ENCODE measurements at regions not wholly inside any gene's neighbourhood (a gene's known extent, or its start where the extent isn't known, plus 50 kb on each side); places are given as distances from the start of the nearest gene placed in this dataset.
"Not testable (repeated sequence)": the region's sequence is repeated elsewhere in the genome, so short reads cannot be mapped to it uniquely, and the experiment has no call there.

GRCh38 chr13:104949840-104950740 is 1585.4 kb downstream of the EFNB2 start:
- no peaks in the 10 kb centered on the region for H3K4me1 Mint-ChIP-seq
- H3K4me3 Mint-ChIP-seq: no peak overlapping the region
- ATAC-seq (replicated peaks; ENCODE audit: extremely low read depth, poor library complexity, severe bottlenecking) (no peak), DNase-seq (ENCODE audit: low spot score in 2 of 2) (no peak)
- H3K36me3 Mint-ChIP-seq (ENCODE audit: insufficient read depth): no peaks in the 10 kb centered on the region
- no peak overlapping the region for H3K27ac Mint-ChIP-seq (ENCODE audit: low read depth)
- H3K9me3 Mint-ChIP-seq: peaks cover 5% of the 10 kb centered on the region
- H3K27me3 Mint-ChIP-seq: no peaks in the 10 kb centered on the region

DNA sequence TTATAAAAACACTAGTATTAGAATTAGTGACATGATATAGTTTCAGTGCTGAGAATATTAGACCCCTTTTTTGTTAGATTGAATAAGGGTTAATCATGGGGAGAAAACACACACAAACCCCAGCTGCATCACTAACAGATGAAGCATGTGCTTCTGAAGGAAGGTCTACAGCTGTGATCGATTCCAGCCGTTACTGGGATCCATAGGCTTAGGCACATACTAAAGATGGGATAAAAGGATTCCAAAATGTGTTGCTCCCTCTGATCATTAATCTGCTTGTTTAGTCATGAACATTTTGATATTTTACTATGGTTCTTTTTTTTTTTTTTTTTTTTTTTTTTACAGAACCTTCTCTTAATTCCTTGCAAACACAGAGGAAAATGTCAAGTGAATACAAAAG is 1591.3 kb downstream of the EFNB2 start:
- Mint-ChIP-seq H3K4me1 (no peaks in the 10 kb centered on the region), H3K27me3 (no peaks in the 10 kb centered on the region), H3K27ac (ENCODE audit: low read depth) (no peak overlapping the region), H3K9me3 (no peaks in the 10 kb centered on the region), H3K4me3 (no peak overlapping the region), H3K36me3 (ENCODE audit: insufficient read depth) (no peaks in the 10 kb centered on the region)
- no peak for DNase-seq (ENCODE audit: low spot score in 2 of 2)
- ATAC-seq (replicated peaks; ENCODE audit: extremely low read depth, poor library complexity, severe bottlenecking): no peak

- H3K9me3 Mint-ChIP-seq: no peaks in the 10 kb centered on the region
- H3K4me3 Mint-ChIP-seq: no peak overlapping the region
- H3K4me1 Mint-ChIP-seq: no peaks in the 10 kb centered on the region
- no peaks in the 10 kb centered on the region for H3K27me3 Mint-ChIP-seq
- H3K36me3 Mint-ChIP-seq (ENCODE audit: insufficient read depth): no peaks in the 10 kb centered on the region
- DNase-seq (ENCODE audit: low spot score in 2 of 2) (no peak), ATAC-seq (replicated peaks; ENCODE audit: extremely low read depth, poor library complexity, severe bottlenecking) (no peak)
- H3K27ac Mint-ChIP-seq (ENCODE audit: low read depth): no peak overlapping the region
Observed at GRCh38 chr13:104943331-104943730, 1592.1 kb downstream of the EFNB2 start.

DNA sequence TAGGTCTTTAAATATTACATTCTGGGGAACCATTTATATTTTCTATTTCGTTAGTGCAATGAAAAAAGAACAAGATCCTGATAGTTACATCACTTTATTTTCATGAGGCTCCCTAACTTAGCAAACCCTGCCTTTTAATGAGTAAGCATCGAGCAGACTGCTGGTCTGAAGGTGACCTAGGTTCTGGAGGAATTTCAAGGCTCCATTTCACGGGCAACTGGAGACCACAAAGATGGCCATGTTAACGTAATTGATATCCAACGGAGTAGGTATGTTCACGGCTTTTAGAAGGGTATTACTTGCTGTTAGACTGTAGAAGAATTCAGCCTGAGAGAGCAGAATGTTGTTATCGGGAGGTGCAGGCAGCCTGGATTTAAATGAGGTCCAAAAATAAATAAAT is 1597.6 kb downstream of the EFNB2 start:
- DNase-seq (ENCODE audit: low spot score in 2 of 2): no peak
- H3K27ac Mint-ChIP-seq (ENCODE audit: low read depth): no peak overlapping the region
- no peaks in the 10 kb centered on the region for H3K27me3 Mint-ChIP-seq
- H3K4me1 Mint-ChIP-seq: no peaks in the 10 kb centered on the region
- no peak for ATAC-seq (replicated peaks; ENCODE audit: extremely low read depth, poor library complexity, severe bottlenecking)
- H3K9me3 Mint-ChIP-seq: no peaks in the 10 kb centered on the region
- no peaks in the 10 kb centered on the region for H3K36me3 Mint-ChIP-seq (ENCODE audit: insufficient read depth)
- no peak overlapping the region for H3K4me3 Mint-ChIP-seq

DNA sequence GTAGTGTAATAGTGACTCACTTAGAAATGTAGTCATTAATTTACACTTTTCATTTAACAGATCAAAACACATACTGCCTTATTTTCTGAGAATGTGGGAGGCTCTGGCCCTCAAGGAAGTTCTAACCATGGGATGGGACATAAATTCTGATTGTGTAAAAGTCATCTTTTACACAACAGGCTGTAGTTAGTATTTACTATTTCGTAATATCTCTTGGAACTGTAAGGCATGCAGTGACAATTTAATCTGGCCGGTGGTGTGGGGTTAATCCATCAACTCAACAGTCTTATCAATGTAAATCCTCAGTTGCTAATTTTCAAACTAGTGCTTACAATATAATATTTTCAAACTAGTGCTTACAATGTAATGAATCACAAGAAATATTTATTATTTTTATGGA is 1599.2 kb downstream of the EFNB2 start:
- H3K27me3 Mint-ChIP-seq: no peaks in the 10 kb centered on the region
- H3K36me3 Mint-ChIP-seq (ENCODE audit: insufficient read depth): no peaks in the 10 kb centered on the region
- no peak overlapping the region for H3K27ac Mint-ChIP-seq (ENCODE audit: low read depth)
- no peak overlapping the region for H3K4me3 Mint-ChIP-seq
- no peak for DNase-seq (ENCODE audit: low spot score in 2 of 2)
- ATAC-seq (replicated peaks; ENCODE audit: extremely low read depth, poor library complexity, severe bottlenecking): no peak
- no peaks in the 10 kb centered on the region for H3K4me1 Mint-ChIP-seq
- no peaks in the 10 kb centered on the region for H3K9me3 Mint-ChIP-seq

DNA sequence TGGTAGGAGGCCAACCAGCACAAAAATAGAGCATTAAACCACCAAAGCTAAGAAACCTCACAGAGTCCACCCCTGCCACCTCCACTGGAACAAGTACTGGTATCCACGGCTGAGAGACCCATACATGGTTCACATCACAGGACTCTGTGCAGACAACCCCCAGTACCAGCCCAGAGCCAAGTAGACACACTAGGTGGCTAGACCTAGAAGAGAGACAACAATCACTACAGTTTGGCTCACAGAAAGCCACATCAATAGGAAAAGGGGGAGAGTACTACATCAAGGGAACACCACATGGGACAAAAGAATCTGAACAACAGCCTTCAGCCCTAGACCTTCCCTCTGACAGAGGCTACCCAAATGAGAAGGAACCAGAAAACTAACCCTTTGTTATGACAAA is 1614.9 kb downstream of the EFNB2 start:
- not testable (repeated sequence) for H3K36me3 Mint-ChIP-seq (ENCODE audit: insufficient read depth); ATAC-seq (replicated peaks; ENCODE audit: extremely low read depth, poor library complexity, severe bottlenecking); H3K27ac Mint-ChIP-seq (ENCODE audit: low read depth); H3K27me3 Mint-ChIP-seq; H3K4me1 Mint-ChIP-seq; H3K4me3 Mint-ChIP-seq; DNase-seq (ENCODE audit: low spot score in 2 of 2)
- peaks cover 23% of the 10 kb centered on the region for H3K9me3 Mint-ChIP-seq

DNA sequence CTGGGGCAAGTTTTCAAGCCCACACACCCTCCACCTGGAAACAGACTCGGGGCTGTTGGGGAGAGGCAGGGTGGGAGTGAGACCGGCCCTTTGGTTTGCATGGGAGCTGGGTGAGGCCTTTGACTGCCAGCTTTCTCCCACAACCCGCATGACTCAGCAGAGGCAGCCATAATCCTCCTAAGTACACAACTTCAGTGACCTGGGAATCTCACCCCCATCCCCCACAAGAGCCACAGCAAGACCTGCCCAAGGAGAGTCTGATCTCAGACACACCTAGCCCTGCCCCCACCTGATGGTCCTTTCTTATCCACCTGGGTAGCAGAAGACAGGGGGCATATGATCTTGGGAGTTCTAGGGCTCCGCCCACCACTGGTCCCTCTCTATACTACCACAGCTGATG is 1615.4 kb downstream of the EFNB2 start:
- Mint-ChIP-seq H3K9me3 (peaks cover 27% of the 10 kb centered on the region), H3K27ac (ENCODE audit: low read depth) (no peak overlapping the region), H3K4me3 (no peak overlapping the region), H3K4me1 (no peaks in the 10 kb centered on the region), H3K36me3 (ENCODE audit: insufficient read depth) (no peaks in the 10 kb centered on the region), H3K27me3 (no peaks in the 10 kb centered on the region)
- no peak for DNase-seq (ENCODE audit: low spot score in 2 of 2)
- ATAC-seq (replicated peaks; ENCODE audit: extremely low read depth, poor library complexity, severe bottlenecking): no peak

- Mint-ChIP-seq H3K36me3 (ENCODE audit: insufficient read depth) (no peaks in the 10 kb centered on the region), H3K9me3 (peaks cover 10% of the 10 kb centered on the region), H3K4me1 (no peaks in the 10 kb centered on the region), H3K4me3 (no peak overlapping the region), H3K27me3 (no peaks in the 10 kb centered on the region), H3K27ac (ENCODE audit: low read depth) (no peak overlapping the region)
- no peak for ATAC-seq (replicated peaks; ENCODE audit: extremely low read depth, poor library complexity, severe bottlenecking)
- DNase-seq (ENCODE audit: low spot score in 2 of 2): no peak
Observed at GRCh38 chr13:104900191-104900817, 1635.2 kb downstream of the EFNB2 start.

GRCh38 chr13:104898484-104898883 is 1637.0 kb downstream of the EFNB2 start:
- no peak overlapping the region for H3K4me3 Mint-ChIP-seq
- ATAC-seq (replicated peaks; ENCODE audit: extremely low read depth, poor library complexity, severe bottlenecking) (no peak), DNase-seq (ENCODE audit: low spot score in 2 of 2) (no peak)
- H3K36me3 Mint-ChIP-seq (ENCODE audit: insufficient read depth): no peaks in the 10 kb centered on the region
- no peaks in the 10 kb centered on the region for H3K4me1 Mint-ChIP-seq
- peaks cover 5% of the 10 kb centered on the region for H3K9me3 Mint-ChIP-seq
- H3K27me3 Mint-ChIP-seq: no peaks in the 10 kb centered on the region
- H3K27ac Mint-ChIP-seq (ENCODE audit: low read depth): no peak overlapping the region

DNA sequence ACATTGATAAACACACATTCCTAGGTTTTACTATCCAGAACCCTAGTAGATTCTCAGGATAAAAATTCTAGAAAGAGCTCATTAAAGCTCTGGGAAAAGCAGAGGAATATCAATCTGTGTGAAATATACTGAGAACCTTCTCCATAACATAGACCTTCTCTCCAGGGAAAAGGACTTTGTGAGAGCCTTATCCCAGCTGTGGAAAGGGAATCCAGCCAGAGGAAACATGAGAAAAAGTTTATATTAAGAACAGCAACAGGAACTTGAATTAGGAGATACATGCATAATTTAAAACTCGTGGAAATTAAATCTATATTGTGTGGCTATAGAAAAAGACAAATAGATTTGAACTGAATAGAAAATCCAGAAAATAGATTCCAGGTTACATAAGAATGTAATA is 1639.9 kb downstream of the EFNB2 start:
- no peak for ATAC-seq (replicated peaks; ENCODE audit: extremely low read depth, poor library complexity, severe bottlenecking)
- H3K4me3 Mint-ChIP-seq: no peak overlapping the region
- H3K27me3 Mint-ChIP-seq: no peaks in the 10 kb centered on the region
- H3K9me3 Mint-ChIP-seq: peaks cover 5% of the 10 kb centered on the region
- no peaks in the 10 kb centered on the region for H3K4me1 Mint-ChIP-seq
- DNase-seq (ENCODE audit: low spot score in 2 of 2): no peak
- no peaks in the 10 kb centered on the region for H3K36me3 Mint-ChIP-seq (ENCODE audit: insufficient read depth)
- no peak overlapping the region for H3K27ac Mint-ChIP-seq (ENCODE audit: low read depth)

DNA sequence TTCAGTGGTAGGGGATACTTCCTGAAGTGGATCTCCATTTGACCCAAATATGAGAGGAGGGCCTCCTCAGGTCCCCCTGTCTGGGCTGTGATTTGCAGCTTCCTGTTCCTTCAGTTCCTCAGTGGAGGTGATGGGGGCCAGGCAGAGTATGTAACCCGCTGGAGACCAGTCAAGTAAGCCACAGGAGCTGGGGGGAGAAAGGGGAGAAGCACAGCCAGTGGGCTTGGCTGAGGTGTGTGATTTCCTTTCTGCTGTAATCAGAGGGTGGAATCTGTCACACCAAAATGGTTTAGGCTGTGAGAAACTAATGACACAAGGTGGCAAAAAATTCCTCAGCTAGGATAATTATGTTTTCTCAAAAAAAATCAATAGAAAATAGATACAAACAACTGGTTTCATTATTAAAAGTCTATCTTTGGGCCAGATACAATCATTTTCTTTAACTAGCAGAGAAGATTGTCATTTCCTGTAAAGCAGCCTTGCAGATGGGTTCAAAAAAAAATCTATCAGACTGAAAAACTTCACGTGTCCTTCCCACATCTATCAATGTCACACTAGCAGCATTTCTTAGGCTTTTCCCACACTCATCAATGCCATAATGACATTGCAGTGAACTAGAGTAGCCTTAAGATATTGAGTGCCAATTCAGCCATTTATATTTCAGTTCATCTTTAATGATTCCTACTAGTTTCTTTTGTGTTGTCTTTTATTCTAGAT is 1660.3 kb downstream of the EFNB2 start:
- DNase-seq (ENCODE audit: low spot score in 2 of 2) (no peak), ATAC-seq (replicated peaks; ENCODE audit: extremely low read depth, poor library complexity, severe bottlenecking) (no peak)
- peaks cover 19% of the 10 kb centered on the region for H3K9me3 Mint-ChIP-seq
- no peaks in the 10 kb centered on the region for H3K36me3 Mint-ChIP-seq (ENCODE audit: insufficient read depth)
- H3K27me3 Mint-ChIP-seq: no peaks in the 10 kb centered on the region
- H3K27ac Mint-ChIP-seq (ENCODE audit: low read depth): no peak overlapping the region
- no peaks in the 10 kb centered on the region for H3K4me1 Mint-ChIP-seq
- no peak overlapping the region for H3K4me3 Mint-ChIP-seq

GRCh38 chr13:104872153-104872552 is 1663.3 kb downstream of the EFNB2 start:
- ATAC-seq (replicated peaks; ENCODE audit: extremely low read depth, poor library complexity, severe bottlenecking) (no peak), DNase-seq (ENCODE audit: low spot score in 2 of 2) (no peak)
- Mint-ChIP-seq H3K36me3 (ENCODE audit: insufficient read depth) (no peaks in the 10 kb centered on the region), H3K4me1 (no peaks in the 10 kb centered on the region), H3K9me3 (peaks cover 14% of the 10 kb centered on the region), H3K27ac (ENCODE audit: low read depth) (no peak overlapping the region), H3K27me3 (no peaks in the 10 kb centered on the region), H3K4me3 (no peak overlapping the region)

GRCh38 chr13:104871456-104871855 is 1664.0 kb downstream of the EFNB2 start:
- no peak overlapping the region for H3K4me3 Mint-ChIP-seq
- no peaks in the 10 kb centered on the region for H3K36me3 Mint-ChIP-seq (ENCODE audit: insufficient read depth)
- DNase-seq (ENCODE audit: low spot score in 2 of 2) (no peak), ATAC-seq (replicated peaks; ENCODE audit: extremely low read depth, poor library complexity, severe bottlenecking) (no peak)
- H3K4me1 Mint-ChIP-seq: no peaks in the 10 kb centered on the region
- peaks cover 13% of the 10 kb centered on the region for H3K9me3 Mint-ChIP-seq
- no peaks in the 10 kb centered on the region for H3K27me3 Mint-ChIP-seq
- no peak overlapping the region for H3K27ac Mint-ChIP-seq (ENCODE audit: low read depth)

Measured in central memory CD8-positive, alpha-beta T cell (primary cell).